IMR-90 (cell line): ENCODE measurements at regions not wholly inside any gene's neighbourhood (a gene's known extent, or its start where the extent isn't known, plus 50 kb on each side); places are given as distances from the start of the nearest gene placed in this dataset.

Experiments used
- ATAC-seq: fragments of 200-7000 bp; cut with Tn5 transposase; 2 replicates; pipeline ENCODE4 v1.9.1; 2020; ENCODE audit warnings: low read depth, mild to moderate bottlenecking, moderate library complexity
- BruUV-seq: library from RNA; stranded (reverse); fragments of 400-500 nt; replicated peaks from 2 replicates; lab custom pipeline; 2021; lab: Mats Ljungman, UMichigan
- CTCF ChIA-PET: fragments of 300-600 bp; formaldehyde crosslinking; extraction: SDS; loops from one replicate; lab custom pipeline; 2021; ENCODE audit warnings: antibody characterized with exemption; lab: Yijun Ruan, JAX
- POLR2A ChIA-PET: fragments of 300-600 bp; sonication (Branson Sonifier 250); formaldehyde crosslinking; loops from one replicate; lab custom pipeline; 2022; ENCODE audit warnings: antibody characterized with exemption; ENCODE audit not compliant: unreplicated experiment; lab: Charles Lee
- DNase-seq: peaks from one replicate; pipeline ENCODE4 v3.0.0; 2013
- H2AFZ ChIP-seq: replicated peaks from 2 replicates; pipeline ENCODE3; 2013; ENCODE audit warnings: low read length, mild to moderate bottlenecking; ENCODE audit not compliant: poor library complexity
- H2AK5ac ChIP-seq: 2 replicates; pipeline ENCODE4 v1.6.1; 2013; ENCODE audit warnings: low read depth, low read length, inconsistent platforms
- H2AK9ac ChIP-seq: replicated peaks from 2 replicates; pipeline ENCODE3; 2013; ENCODE audit warnings: mild to moderate bottlenecking, low read depth, low read length, moderate library complexity; ENCODE audit not compliant: poor library complexity
- H2BK120ac ChIP-seq: 2 replicates; pipeline ENCODE4 v1.6.1; 2013; ENCODE audit warnings: low read depth, low read length, inconsistent platforms
- H2BK15ac ChIP-seq: 3 replicates; pipeline ENCODE4 v1.6.1; 2013; ENCODE audit warnings: low read depth, low read length, inconsistent platforms
- H2BK20ac ChIP-seq: 2 replicates; pipeline ENCODE4 v1.6.1; 2013; ENCODE audit warnings: low read depth, mild to moderate bottlenecking, inconsistent platforms, low read length, moderate library complexity
- H2BK5ac ChIP-seq: 2 replicates; pipeline ENCODE4 v1.6.1; 2013; ENCODE audit warnings: mild to moderate bottlenecking, low read depth, low read length, inconsistent platforms; ENCODE audit not compliant: poor library complexity, severe bottlenecking
- H3K14ac ChIP-seq: replicated peaks from 2 replicates; pipeline ENCODE4 v1.6.1; 2013; ENCODE audit warnings: low read depth, low read length, inconsistent platforms
- H3K18ac ChIP-seq: 2 replicates; pipeline ENCODE4 v1.6.1; 2013; ENCODE audit warnings: low read depth, low read length, control low read depth
- H3K23ac ChIP-seq: 2 replicates; pipeline ENCODE4 v1.6.1; 2013; ENCODE audit warnings: low read depth, low read length, inconsistent platforms
- H3K27ac ChIP-seq: 2 replicates; pipeline ENCODE4 v1.5.1; 2013; ENCODE audit warnings: mild to moderate bottlenecking, control low read depth, low read length; ENCODE audit not compliant: insufficient read depth
- H3K27me3 ChIP-seq: 2 replicates; pipeline ENCODE4 v1.6.1; 2013; ENCODE audit warnings: low read length; ENCODE audit not compliant: control insufficient read depth, insufficient read depth
- H3K36me3 ChIP-seq: 2 replicates; pipeline ENCODE4 v1.6.1; 2013; ENCODE audit warnings: low read length, mixed read lengths; ENCODE audit not compliant: control insufficient read depth, insufficient read depth
- H3K4ac ChIP-seq: 2 replicates; pipeline ENCODE4 v1.6.1; 2013; ENCODE audit warnings: low read depth, low read length, inconsistent platforms
- H3K4me1 ChIP-seq: 2 replicates; pipeline ENCODE4 v1.6.1; 2013; ENCODE audit warnings: low read length, mixed read lengths; ENCODE audit not compliant: control insufficient read depth, insufficient read depth
- H3K4me2 ChIP-seq: 2 replicates; pipeline ENCODE4 v1.6.1; 2013; ENCODE audit warnings: low read depth, mild to moderate bottlenecking, control low read depth, low read length, moderate library complexity
- H3K4me3 ChIP-seq: 2 replicates; pipeline ENCODE4 v1.5.1; 2013; ENCODE audit warnings: low read depth, mild to moderate bottlenecking, control low read depth, low read length, moderate library complexity; ENCODE audit not compliant: insufficient read depth
- H3K56ac ChIP-seq: 2 replicates; pipeline ENCODE4 v1.6.1; 2013; ENCODE audit warnings: low read length, inconsistent platforms; ENCODE audit not compliant: insufficient read depth; ENCODE audit errors: extremely low read depth
- H3K79me1 ChIP-seq, 2 experiments: 2 replicates each; pipeline ENCODE4 v1.6.1; 2013; ENCODE audit warnings: low read length in 2 of 2, inconsistent platforms in 1 of 2, low read depth in 1 of 2
- H3K9ac ChIP-seq: 2 replicates; pipeline ENCODE4 v1.6.1; 2013; ENCODE audit warnings: low read depth, low read length, control low read depth
- H3K9me1 ChIP-seq: 2 replicates; pipeline ENCODE4 v1.6.1; 2013; ENCODE audit warnings: low read length, inconsistent platforms; ENCODE audit not compliant: insufficient read depth
- H3K9me3 ChIP-seq: 2 replicates; pipeline ENCODE4 v1.6.1; 2013; ENCODE audit warnings: low read length; ENCODE audit not compliant: control insufficient read depth, insufficient read depth
- H4K20me1 ChIP-seq: 2 replicates; pipeline ENCODE4 v1.6.1; 2013; ENCODE audit warnings: low read length, inconsistent platforms; ENCODE audit not compliant: insufficient read depth
- H4K5ac ChIP-seq: 2 replicates; pipeline ENCODE4 v1.6.1; 2013; ENCODE audit warnings: mild to moderate bottlenecking, low read depth, low read length, control low read depth
- H4K8ac ChIP-seq, 2 experiments: 2 replicates each; pipeline ENCODE4 v1.6.1; 2013; ENCODE audit warnings: low read depth in 2 of 2, low read length in 2 of 2, control low read depth in 1 of 2, inconsistent platforms in 1 of 2
- H4K91ac ChIP-seq: 2 replicates; pipeline ENCODE4 v1.6.1; 2013; ENCODE audit warnings: low read depth, low read length, inconsistent platforms; ENCODE audit not compliant: insufficient read depth
- CEBPB ChIP-seq: IDR thresholded peaks from 2 replicates; pipeline ENCODE4 v1.6.1; 2012; ENCODE audit warnings: low read depth, low read length, improper control_type of control experiment
- CHD1 ChIP-seq: IDR thresholded peaks from 2 replicates; pipeline ENCODE4 v1.6.1; 2012; ENCODE audit warnings: low read depth, low read length, improper control_type of control experiment
- MAFK ChIP-seq: IDR thresholded peaks from 2 replicates; pipeline ENCODE4 v1.6.1; 2012; ENCODE audit warnings: low read depth, low read length, improper control_type of control experiment
- POLR2A ChIP-seq: IDR thresholded peaks from 2 replicates; pipeline ENCODE4 v1.6.1; 2012; ENCODE audit warnings: mild to moderate bottlenecking, low read depth, low read length
- RAD21 ChIP-seq: IDR thresholded peaks from 2 replicates; pipeline ENCODE4 v1.6.1; 2012; ENCODE audit warnings: low read length, improper control_type of control experiment
- RCOR1 ChIP-seq: IDR thresholded peaks from 2 replicates; pipeline ENCODE4 v1.6.1; 2012; ENCODE audit warnings: mild to moderate bottlenecking, low read length, improper control_type of control experiment; ENCODE audit not compliant: insufficient replicate concordance
- RFX5 ChIP-seq: IDR thresholded peaks from 2 replicates; pipeline ENCODE4 v1.8.0; 2012; ENCODE audit warnings: low read depth, mild to moderate bottlenecking, low read length, moderate library complexity
- WGBS, 2 experiments: methylation state at CpG; one replicate each; pipeline versions ENCODE4 v1.1.5 to v1.1.7; 2013; ENCODE audit warnings: missing lambda C conversion rate in 2 of 2; ENCODE audit not compliant: insufficient read length in 1 of 2; ENCODE audit errors: extremely low coverage in 2 of 2; 5-methylcytosine and 5-hydroxymethylcytosine counted together
- dilution Hi-C: fragments of 300-500 bp; cut with HindIII; formaldehyde crosslinking; loops from one replicate; pipeline ENCODE4 v1.14.3; 2018; ENCODE audit warnings: low sequenced_read_pairs; ENCODE audit not compliant: unreplicated experiment
- in situ Hi-C: fragments of 300-500 bp; cut with MboI; formaldehyde crosslinking; loops from 3 replicates; pipeline ENCODE4 v1.14.3; 2019; ENCODE audit warnings: low sequenced_read_pairs, inconsistent platforms, mixed read lengths
- intact Hi-C: fragments of 100-400 bp; cut with micrococcal nuclease; formaldehyde crosslinking; loops from 2 replicates; pipeline ENCODE4 v1.10.0; 2022
- TF ChIP-seq, protein P1 (sequence below): fragments of 150-350 bp; IDR thresholded peaks from 2 replicates; pipeline ENCODE4 v1.6.1; 2016; ENCODE audit warnings: low read depth, mild to moderate bottlenecking, low read length, moderate library complexity, borderline replicate concordance

DNA sequence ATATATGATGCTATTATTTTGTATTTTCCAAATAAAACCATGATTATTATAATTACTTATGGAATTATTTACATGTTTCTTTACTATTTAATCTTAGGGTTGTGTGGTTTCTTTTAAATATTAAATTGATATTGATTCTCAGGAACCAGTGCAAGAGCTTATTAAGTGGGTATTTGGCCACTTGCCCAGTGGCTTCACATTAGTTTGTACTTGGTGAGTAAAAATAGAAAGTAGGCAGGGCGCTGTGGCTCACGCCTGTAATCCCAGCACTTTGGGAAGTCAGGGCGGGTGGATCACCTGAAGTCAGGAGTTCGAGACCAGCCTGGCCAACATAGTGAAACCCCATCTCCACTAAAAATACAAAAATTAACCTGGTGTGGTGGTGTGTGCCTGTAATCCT lies 497.1 kb downstream of the PTPRC start:
- Histone ChIP-seq H3K4ac (no peak overlapping the region), H3K79me1 (no peaks in the 10 kb centered on the region), H3K27me3 (no peaks in the 10 kb centered on the region), H3K36me3 (no peaks in the 10 kb centered on the region), H2AK5ac (no peak overlapping the region), H3K23ac (no peak overlapping the region), H4K20me1 (no peaks in the 10 kb centered on the region), H3K9me3 (no peaks in the 10 kb centered on the region), H3K27ac (no peak overlapping the region), H3K9me1 (no peaks in the 10 kb centered on the region), H3K4me1 (no peaks in the 10 kb centered on the region), H2AK9ac (no peak overlapping the region), H2BK20ac (no peak overlapping the region), H4K91ac (no peak overlapping the region), H4K8ac (no peak overlapping the region), H2BK120ac (no peak overlapping the region), H4K5ac (no peak overlapping the region), H2BK5ac (no peak overlapping the region), H2AFZ (no peak overlapping the region), H3K4me3 (no peak overlapping the region), H3K18ac (no peak overlapping the region), H3K56ac (no peak overlapping the region), H3K9ac (no peak overlapping the region), H2BK15ac (no peak overlapping the region), H3K4me2 (no peak overlapping the region), H3K14ac (no peak overlapping the region)
- DNase-seq = no peak
- BruUV-seq = no TSS peak
- in situ Hi-C loops (no loop called here), dilution Hi-C loops (no loop called here), intact Hi-C loops (no loop called here)
- WGBS, 2 experiments = no CpG with 5 or more reads among the region's 4 CpGs
- ATAC-seq = no peak
- TF ChIP-seq CEBPB (no peak), RAD21 (no peak), CHD1 (no peak), RCOR1 (no peak), MAFK (no peak), RFX5 (no peak), POLR2A (no peak)
- TF ChIP-seq, protein P1, sequence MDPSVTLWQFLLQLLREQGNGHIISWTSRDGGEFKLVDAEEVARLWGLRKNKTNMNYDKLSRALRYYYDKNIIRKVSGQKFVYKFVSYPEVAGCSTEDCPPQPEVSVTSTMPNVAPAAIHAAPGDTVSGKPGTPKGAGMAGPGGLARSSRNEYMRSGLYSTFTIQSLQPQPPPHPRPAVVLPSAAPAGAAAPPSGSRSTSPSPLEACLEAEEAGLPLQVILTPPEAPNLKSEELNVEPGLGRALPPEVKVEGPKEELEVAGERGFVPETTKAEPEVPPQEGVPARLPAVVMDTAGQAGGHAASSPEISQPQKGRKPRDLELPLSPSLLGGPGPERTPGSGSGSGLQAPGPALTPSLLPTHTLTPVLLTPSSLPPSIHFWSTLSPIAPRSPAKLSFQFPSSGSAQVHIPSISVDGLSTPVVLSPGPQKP = no peak
- CTCF ChIA-PET = no interaction called here
- POLR2A ChIA-PET = no interaction called here
